PC-3 (cell line): ENCODE measurements at regions not wholly inside any gene's neighbourhood (a gene's known extent, or its start where the extent isn't known, plus 50 kb on each side); places are given as distances from the start of the nearest gene placed in this dataset.

Experiments used
- ATAC-seq: fragments of 200-7000 bp; cut with Tn5 transposase; 2 replicates; pipeline ENCODE4 v1.9.1; 2020; ENCODE audit warnings: mild to moderate bottlenecking, moderate library complexity
- BruUV-seq: library from RNA; stranded (reverse); fragments of 400-500 nt; replicated peaks from 2 replicates; lab custom pipeline; 2021; lab: Mats Ljungman, UMichigan
- CTCF ChIA-PET: fragments of 300-600 bp; sonication (Branson Sonifier 250); formaldehyde crosslinking; loops from one replicate; lab custom pipeline; 2022; ENCODE audit warnings: antibody characterized with exemption; lab: Charles Lee
- POLR2A ChIA-PET: fragments of 300-600 bp; sonication (Branson Sonifier 250); formaldehyde crosslinking; loops from one replicate; lab custom pipeline; 2022; ENCODE audit warnings: antibody characterized with exemption; ENCODE audit not compliant: unreplicated experiment; lab: Charles Lee
- DNase-seq: peaks from one replicate; pipeline ENCODE4 v3.0.0-alpha.2; 2015
- H2AFZ ChIP-seq: fragments of 300-600 bp; sonication (generic); 2 replicates; pipeline ENCODE4 v1.6.0; 2016; ENCODE audit warnings: antibody characterized with exemption, low read length
- H3F3A ChIP-seq: fragments of 300-600 bp; sonication (generic); one replicate; pipeline ENCODE4 v1.6.0; 2017; ENCODE audit warnings: antibody characterized with exemption, low read length, control low read depth, mild to moderate bottlenecking; ENCODE audit not compliant: unreplicated experiment
- H3K27ac ChIP-seq: fragments of 300-600 bp; sonication (generic); 2 replicates; pipeline ENCODE4 v1.5.1; 2016; ENCODE audit warnings: mild to moderate bottlenecking, low read length
- H3K27me3 ChIP-seq: fragments of 300-600 bp; sonication (generic); 2 replicates; pipeline ENCODE4 v1.6.1; 2016; ENCODE audit warnings: low read length, mixed read lengths
- H3K36me3 ChIP-seq: fragments of 300-600 bp; sonication (generic); 2 replicates; pipeline ENCODE4 v1.6.1; 2016; ENCODE audit warnings: low read depth, mixed run types, low read length, mixed read lengths
- H3K4me1 ChIP-seq: fragments of 300-600 bp; sonication (generic); 2 replicates; pipeline ENCODE4 v1.5.1; 2016; ENCODE audit warnings: low read length; ENCODE audit not compliant: insufficient read depth
- H3K4me2 ChIP-seq: fragments of 300-600 bp; sonication (generic); 2 replicates; pipeline ENCODE4 v1.6.0; 2016; ENCODE audit warnings: low read length
- H3K4me3 ChIP-seq: fragments of 300-600 bp; sonication (generic); 2 replicates; pipeline ENCODE4 v1.5.1; 2016; ENCODE audit warnings: mild to moderate bottlenecking, low read length, mixed read lengths
- H3K79me2 ChIP-seq: fragments of 300-600 bp; sonication (generic); 2 replicates; pipeline ENCODE4 v1.6.1; 2017; ENCODE audit warnings: low read length, mixed read lengths
- H3K9ac ChIP-seq: fragments of 300-600 bp; sonication (generic); 2 replicates; pipeline ENCODE4 v1.6.0; 2016; ENCODE audit warnings: mild to moderate bottlenecking, low read length
- H3K9me2 ChIP-seq: fragments of 300-600 bp; sonication (generic); replicated peaks from 2 replicates; pipeline ENCODE4 v1.6.1; 2016; ENCODE audit warnings: mixed run types, low read length, mixed read lengths
- H3K9me3 ChIP-seq: fragments of 300-600 bp; sonication (generic); 2 replicates; pipeline ENCODE4 v1.6.1; 2016; ENCODE audit warnings: low read length, mixed read lengths
- H4K20me1 ChIP-seq: fragments of 300-600 bp; sonication (generic); 2 replicates; pipeline ENCODE4 v1.6.1; 2016; ENCODE audit warnings: low read length, mixed read lengths
- CTCF ChIP-seq: fragments of 300-600 bp; sonication (generic); conservative IDR thresholded peaks from 2 replicates; pipeline ENCODE4 v1.5.1; 2017; ENCODE audit warnings: antibody characterized with exemption, low read depth, mild to moderate bottlenecking, low read length
- EZH2 ChIP-seq: fragments of 300-600 bp; sonication (generic); IDR thresholded peaks from one replicate; pipeline ENCODE4 v1.6.1; 2017; ENCODE audit warnings: antibody characterized with exemption, mild to moderate bottlenecking, low read length; ENCODE audit not compliant: unreplicated experiment
- EZH2phosphoT487 ChIP-seq: fragments of 300-600 bp; sonication (generic); IDR thresholded peaks from 2 replicates; pipeline ENCODE4 v1.6.1; 2018; ENCODE audit warnings: mild to moderate bottlenecking, antibody characterized with exemption, low read length, borderline replicate concordance
- intact Hi-C: fragments of 100-400 bp; cut with micrococcal nuclease; formaldehyde crosslinking; loops from 2 replicates; pipeline ENCODE4 v1.9.0; 2023

GRCh38 chr2:43034242-43034619 is 192.2 kb downstream of the ZFP36L2 start:
- ChIA-PET POLR2A (no interaction called here), CTCF (no interaction called here)
- H3K9me2 ChIP-seq: no peaks in the 10 kb centered on the region
- BruUV-seq: no TSS peak
- no peak overlapping the region for H3K9ac ChIP-seq
- H3K36me3 ChIP-seq: no peaks in the 10 kb centered on the region
- TF ChIP-seq EZH2 (no peak), EZH2phosphoT487 (no peak)
- no peak overlapping the region for H2AFZ ChIP-seq
- no peaks in the 10 kb centered on the region for H3K79me2 ChIP-seq
- peaks cover 27% of the 10 kb centered on the region for H3K4me1 ChIP-seq
- intact Hi-C loops: no loop called here
- no peaks in the 10 kb centered on the region for H4K20me1 ChIP-seq
- no peak overlapping the region for H3K27ac ChIP-seq
- H3K27me3 ChIP-seq: no peaks in the 10 kb centered on the region
- H3K4me3 ChIP-seq: no peak overlapping the region
- ATAC-seq: no peak
- no peaks in the 10 kb centered on the region for H3K9me3 ChIP-seq
- DNase-seq: no peak
- H3K4me2 ChIP-seq: no peak overlapping the region
- H3F3A ChIP-seq: no peaks in the 10 kb centered on the region

GRCh38 chr2:43033466-43034241 is 192.8 kb downstream of the ZFP36L2 start:
- ATAC-seq: no peak
- H3K27ac ChIP-seq: peak overlapping the region; percentile 75; the same call in 1 of the 2 replicates
- DNase-seq: no peak
- no peaks in the 10 kb centered on the region for H3K27me3 ChIP-seq
- no peaks in the 10 kb centered on the region for H3K79me2 ChIP-seq
- no peak overlapping the region for H2AFZ ChIP-seq
- H3K9me2 ChIP-seq: no peaks in the 10 kb centered on the region
- POLR2A ChIA-PET: no interaction called here
- no peaks in the 10 kb centered on the region for H4K20me1 ChIP-seq
- no TSS peak for BruUV-seq
- TF ChIP-seq CTCF: no peak
- no peak for TF ChIP-seq EZH2phosphoT487
- no peak for TF ChIP-seq EZH2
- H3K4me1 ChIP-seq: peaks cover 21% of the 10 kb centered on the region
- no peaks in the 10 kb centered on the region for H3K36me3 ChIP-seq
- H3K9me3 ChIP-seq: no peaks in the 10 kb centered on the region
- H3K4me2 ChIP-seq: no peak overlapping the region
- intact Hi-C loops: no loop called here
- no peaks in the 10 kb centered on the region for H3F3A ChIP-seq
- H3K9ac ChIP-seq: no peak overlapping the region; the same call in 1 of the 2 replicates
- H3K4me3 ChIP-seq: no peak overlapping the region
- CTCF ChIA-PET: no interaction called here

GRCh38 chr2:43033016-43033270 is 193.5 kb downstream of the ZFP36L2 start:
- TF ChIP-seq EZH2: no peak
- TF ChIP-seq CTCF: no peak
- no peak for TF ChIP-seq EZH2phosphoT487
- ChIA-PET POLR2A (no interaction called here), CTCF (no interaction called here)
- no peaks in the 10 kb centered on the region for H3K79me2 ChIP-seq
- no peak overlapping the region for H3K4me3 ChIP-seq
- H3K9me2 ChIP-seq: no peaks in the 10 kb centered on the region
- H4K20me1 ChIP-seq: no peaks in the 10 kb centered on the region
- BruUV-seq: no TSS peak
- H3K36me3 ChIP-seq: no peaks in the 10 kb centered on the region
- peak overlapping the region; percentile 75 for H3K27ac ChIP-seq
- H3K9ac ChIP-seq: peak overlapping the region; percentile 59
- H3F3A ChIP-seq: no peaks in the 10 kb centered on the region
- no peaks in the 10 kb centered on the region for H3K27me3 ChIP-seq
- intact Hi-C loops: no loop called here
- DNase-seq (no peak), ATAC-seq (no peak)
- H3K4me2 ChIP-seq: 0 out of 2 replicates have a peak overlapping the region, but pooled peaks have one; percentile 10
- H2AFZ ChIP-seq: no peak overlapping the region
- no peaks in the 10 kb centered on the region for H3K9me3 ChIP-seq
- H3K4me1 ChIP-seq: peaks cover 14% of the 10 kb centered on the region
